ENCODE measurements at regions not wholly inside any gene's neighbourhood (a gene's known extent, or its start where the extent isn't known, plus 50 kb on each side); places are given as distances from the start of the nearest gene placed in this dataset.
"Not testable (repeated sequence)": the region's sequence is repeated elsewhere in the genome, so short reads cannot be mapped to it uniquely, and the experiment has no call there.

DNA sequence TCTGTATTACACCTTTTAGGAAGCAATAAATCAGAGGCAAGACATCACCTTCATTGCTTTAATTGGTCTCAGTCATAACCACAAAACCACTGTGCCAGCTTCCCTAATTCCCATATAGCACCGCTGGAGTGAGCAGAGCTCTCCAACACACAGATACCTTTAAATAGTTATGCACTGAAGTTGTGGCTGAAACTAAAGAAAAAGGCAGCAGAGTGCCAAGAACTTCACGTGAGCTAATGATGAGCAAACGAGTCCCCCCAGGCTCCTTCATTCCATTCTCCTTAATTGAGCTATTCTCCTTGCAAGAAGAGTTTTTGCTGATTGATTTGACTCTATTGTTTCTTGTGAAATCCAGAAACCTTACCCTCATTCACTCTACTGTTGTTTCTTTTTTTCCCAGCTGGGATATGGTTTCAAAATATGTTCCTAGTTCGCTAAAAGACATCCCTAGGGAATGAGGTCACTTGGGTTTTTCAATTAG, 501.5 kb downstream of the SPATA31D1 start:
- no peak overlapping the region for H3K9ac ChIP-seq (ENCODE audit: insufficient read depth in 1 of 2, low read length in 2 of 2)
- TF ChIP-seq, protein P1, sequence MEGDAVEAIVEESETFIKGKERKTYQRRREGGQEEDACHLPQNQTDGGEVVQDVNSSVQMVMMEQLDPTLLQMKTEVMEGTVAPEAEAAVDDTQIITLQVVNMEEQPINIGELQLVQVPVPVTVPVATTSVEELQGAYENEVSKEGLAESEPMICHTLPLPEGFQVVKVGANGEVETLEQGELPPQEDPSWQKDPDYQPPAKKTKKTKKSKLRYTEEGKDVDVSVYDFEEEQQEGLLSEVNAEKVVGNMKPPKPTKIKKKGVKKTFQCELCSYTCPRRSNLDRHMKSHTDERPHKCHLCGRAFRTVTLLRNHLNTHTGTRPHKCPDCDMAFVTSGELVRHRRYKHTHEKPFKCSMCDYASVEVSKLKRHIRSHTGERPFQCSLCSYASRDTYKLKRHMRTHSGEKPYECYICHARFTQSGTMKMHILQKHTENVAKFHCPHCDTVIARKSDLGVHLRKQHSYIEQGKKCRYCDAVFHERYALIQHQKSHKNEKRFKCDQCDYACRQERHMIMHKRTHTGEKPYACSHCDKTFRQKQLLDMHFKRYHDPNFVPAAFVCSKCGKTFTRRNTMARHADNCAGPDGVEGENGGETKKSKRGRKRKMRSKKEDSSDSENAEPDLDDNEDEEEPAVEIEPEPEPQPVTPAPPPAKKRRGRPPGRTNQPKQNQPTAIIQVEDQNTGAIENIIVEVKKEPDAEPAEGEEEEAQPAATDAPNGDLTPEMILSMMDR (IDR thresholded peaks at IDR 0.05; ENCODE audit: control extremely low read depth, extremely low read depth): no peak

DNA sequence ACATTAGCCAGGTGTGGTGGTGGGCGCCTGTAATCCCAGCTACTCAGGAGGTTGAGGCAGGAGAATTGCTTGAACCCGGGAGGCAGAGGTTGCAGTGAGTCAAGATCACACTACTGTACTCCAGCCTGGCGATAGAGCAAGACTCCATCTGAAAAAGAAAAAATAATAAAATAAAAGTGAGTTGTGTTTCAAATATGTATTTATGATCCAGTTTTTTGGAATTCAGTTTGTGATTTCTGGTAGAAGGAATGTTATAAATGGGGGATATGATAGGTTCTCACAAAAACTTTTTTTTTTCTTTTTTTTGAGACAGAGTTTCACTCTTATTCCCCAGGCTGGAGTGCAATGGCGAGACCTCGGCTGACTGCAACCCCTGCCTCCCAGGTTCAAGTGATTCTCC, 502.2 kb downstream of the SPATA31D1 start:
- peaks cover 0 to 30% (median 10%) of the 10 kb centered on the region in 5 donors for H3K4me1 ChIP-seq (ENCODE audit: control insufficient read depth in 5 of 5, insufficient read depth in 5 of 5, low read length in 5 of 5)
- H3K9me3 ChIP-seq (ENCODE audit: control insufficient read depth in 4 of 4, insufficient read depth in 3 of 4, low read length in 3 of 4); H3K4me3 ChIP-seq; H3K27ac ChIP-seq (ENCODE audit: low read depth in 1 of 2, low read length in 1 of 2); H3K9ac ChIP-seq (ENCODE audit: insufficient read depth in 1 of 2, low read length in 2 of 2); DNase-seq; ATAC-seq (ENCODE audit: insufficient read depth, low FRiP score); H3K27me3 ChIP-seq (ENCODE audit: control insufficient read depth in 3 of 3, insufficient read depth in 3 of 3, low read length in 2 of 3); H3K36me3 ChIP-seq (ENCODE audit: control insufficient read depth in 4 of 4, insufficient read depth in 4 of 4, low read length in 4 of 4): not testable (repeated sequence)
- 93 to 98% methylated on average over 5 of the region's 5 CpGs for WGBS, 2 donors

More for the DNA sequence above, 501.5 kb downstream of the SPATA31D1 start:
- 28 to 49% methylated on average over 4 of the region's 4 CpGs for WGBS, 2 donors
- no peaks in the 10 kb centered on the region for H3K36me3 ChIP-seq (ENCODE audit: control insufficient read depth in 4 of 4, insufficient read depth in 4 of 4, low read length in 4 of 4)
- peaks cover 0 to 30% (median 10%) of the 10 kb centered on the region in 5 donors for H3K4me1 ChIP-seq (ENCODE audit: control insufficient read depth in 5 of 5, insufficient read depth in 5 of 5, low read length in 5 of 5)
- no peaks in the 10 kb centered on the region for H3K27me3 ChIP-seq (ENCODE audit: control insufficient read depth in 3 of 3, insufficient read depth in 3 of 3, low read length in 2 of 3)
- no peaks in the 10 kb centered on the region for H3K9me3 ChIP-seq (ENCODE audit: control insufficient read depth in 4 of 4, insufficient read depth in 3 of 4, low read length in 3 of 4)
- DNase-seq (peak in 2 of 3 donors; percentile 21 to 22), ATAC-seq (ENCODE audit: insufficient read depth, low FRiP score) (no peak)
- H3K27ac ChIP-seq (ENCODE audit: low read depth in 1 of 2, low read length in 1 of 2): peak overlapping the region in 1 of 2 donors; percentile 16
- no peak overlapping the region for H3K4me3 ChIP-seq

DNA sequence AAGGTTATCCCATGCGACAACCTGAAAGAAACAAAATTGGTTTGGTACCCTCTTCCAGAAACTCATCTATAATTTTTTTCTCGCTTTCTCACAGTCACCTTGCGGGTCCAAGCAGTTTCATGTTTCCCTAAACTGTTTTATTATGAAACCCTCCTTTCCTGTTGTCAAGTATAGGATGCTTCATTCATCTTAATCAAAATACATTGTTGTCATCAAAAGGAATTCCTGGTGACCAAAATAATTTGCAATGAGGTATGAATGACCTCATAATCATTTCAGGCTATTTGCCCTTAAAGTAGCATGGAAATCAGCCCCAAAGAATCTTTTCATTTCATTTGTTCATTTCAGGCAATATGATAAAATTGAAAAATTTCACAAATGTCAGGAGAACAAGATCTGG, 503.0 kb downstream of the SPATA31D1 start:
- Histone ChIP-seq H3K4me1 (ENCODE audit: control insufficient read depth in 5 of 5, insufficient read depth in 5 of 5, low read length in 5 of 5) (peaks cover 0 to 30% (median 10%) of the 10 kb centered on the region in 5 donors), H3K36me3 (ENCODE audit: control insufficient read depth in 4 of 4, insufficient read depth in 4 of 4, low read length in 4 of 4) (no peaks in the 10 kb centered on the region), H3K27ac (ENCODE audit: low read depth in 1 of 2, low read length in 1 of 2) (no peak overlapping the region), H3K27me3 (ENCODE audit: control insufficient read depth in 3 of 3, insufficient read depth in 3 of 3, low read length in 2 of 3) (no peaks in the 10 kb centered on the region), H3K9ac (ENCODE audit: insufficient read depth in 1 of 2, low read length in 2 of 2) (no peak overlapping the region), H3K9me3 (ENCODE audit: control insufficient read depth in 4 of 4, insufficient read depth in 3 of 4, low read length in 3 of 4) (no peaks in the 10 kb centered on the region), H3K4me3 (no peak overlapping the region)
- TF ChIP-seq, protein P1 (IDR thresholded peaks at IDR 0.05; ENCODE audit: control extremely low read depth, extremely low read depth): no peak
- 90 to 96% methylated on average over 3 of the region's 3 CpGs for WGBS, 2 donors
- DNase-seq (no peak), ATAC-seq (ENCODE audit: insufficient read depth, low FRiP score) (no peak)

DNA sequence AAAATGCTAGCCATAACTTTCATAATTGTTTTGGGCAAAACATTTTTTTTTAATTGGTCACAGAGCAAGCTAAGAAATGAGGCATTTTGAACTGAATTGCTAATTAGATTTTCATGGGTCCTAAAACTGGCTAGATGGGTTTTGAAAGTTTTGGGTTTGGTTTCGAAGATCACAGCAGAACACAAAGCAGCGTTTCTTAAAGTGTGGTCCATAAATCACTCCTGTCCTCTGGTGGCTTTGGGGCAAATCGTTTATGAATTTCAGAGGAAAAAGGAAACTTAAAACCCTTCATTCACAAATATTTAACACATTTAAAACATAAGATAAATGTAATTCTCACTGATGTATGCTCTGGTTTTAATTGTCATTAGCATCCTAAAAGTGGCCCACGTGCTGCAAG, 503.7 kb downstream of the SPATA31D1 start:
- Histone ChIP-seq H3K36me3 (ENCODE audit: control insufficient read depth in 4 of 4, insufficient read depth in 4 of 4, low read length in 4 of 4) (no peaks in the 10 kb centered on the region), H3K4me1 (ENCODE audit: control insufficient read depth in 5 of 5, insufficient read depth in 5 of 5, low read length in 5 of 5) (peaks cover 0 to 30% (median 10%) of the 10 kb centered on the region in 5 donors), H3K9ac (ENCODE audit: insufficient read depth in 1 of 2, low read length in 2 of 2) (no peak overlapping the region), H3K27ac (ENCODE audit: low read depth in 1 of 2, low read length in 1 of 2) (no peak overlapping the region), H3K27me3 (ENCODE audit: control insufficient read depth in 3 of 3, insufficient read depth in 3 of 3, low read length in 2 of 3) (no peaks in the 10 kb centered on the region), H3K4me3 (no peak overlapping the region), H3K9me3 (ENCODE audit: control insufficient read depth in 4 of 4, insufficient read depth in 3 of 4, low read length in 3 of 4) (no peaks in the 10 kb centered on the region)
- 28 to 58% methylated on average over 4 of the region's 4 CpGs for WGBS, 2 donors
- DNase-seq (no peak), ATAC-seq (ENCODE audit: insufficient read depth, low FRiP score) (no peak)
- TF ChIP-seq, protein P1 (IDR thresholded peaks at IDR 0.05; ENCODE audit: control extremely low read depth, extremely low read depth): no peak

Data from lung (tissue), 11 donors.